ENCODE measurements at regions not wholly inside any gene's neighbourhood (a gene's known extent, or its start where the extent isn't known, plus 50 kb on each side); places are given as distances from the start of the nearest gene placed in this dataset.
"Not testable (repeated sequence)": the region's sequence is repeated elsewhere in the genome, so short reads cannot be mapped to it uniquely, and the experiment has no call there.

- no peaks in the 10 kb centered on the region for H3K4me1 ChIP-seq (ENCODE audit: control insufficient read depth, insufficient read depth, low read length, poor library complexity, severe bottlenecking)
- DNase-seq, result no peak
- H3K27ac ChIP-seq (ENCODE audit: insufficient read depth, low read length, poor library complexity, severe bottlenecking), result no peak overlapping the region
- H3K36me3 ChIP-seq (ENCODE audit: control insufficient read depth, insufficient read depth, low read length), result no peaks in the 10 kb centered on the region
- H3K27me3 ChIP-seq (replicated peaks; ENCODE audit: control insufficient read depth, insufficient read depth, low read length, poor library complexity, severe bottlenecking), result no peaks in the 10 kb centered on the region
- no peak overlapping the region for H3K4me3 ChIP-seq (ENCODE audit: insufficient read depth, low read depth, low read length, poor library complexity, severe bottlenecking)
- H3K9me3 ChIP-seq (ENCODE audit: control insufficient read depth, low read length), result no peaks in the 10 kb centered on the region
These were observed 59.4 kb downstream of the EBLN1 start for GRCh38 chr10:22158426-22158825.

GRCh38 chr10:22156750-22157149 is 61.1 kb downstream of the EBLN1 start:
- no peaks in the 10 kb centered on the region for H3K36me3 ChIP-seq (ENCODE audit: control insufficient read depth, insufficient read depth, low read length)
- H3K4me3 ChIP-seq (ENCODE audit: insufficient read depth, low read depth, low read length, poor library complexity, severe bottlenecking), result no peak overlapping the region
- no peak for DNase-seq
- no peak overlapping the region for H3K27ac ChIP-seq (ENCODE audit: insufficient read depth, low read length, poor library complexity, severe bottlenecking)
- no peaks in the 10 kb centered on the region for H3K27me3 ChIP-seq (replicated peaks; ENCODE audit: control insufficient read depth, insufficient read depth, low read length, poor library complexity, severe bottlenecking)
- no peaks in the 10 kb centered on the region for H3K9me3 ChIP-seq (ENCODE audit: control insufficient read depth, low read length)
- H3K4me1 ChIP-seq (ENCODE audit: control insufficient read depth, insufficient read depth, low read length, poor library complexity, severe bottlenecking), result no peaks in the 10 kb centered on the region

- no peak overlapping the region for H3K4me3 ChIP-seq (ENCODE audit: insufficient read depth, low read depth, low read length, poor library complexity, severe bottlenecking)
- no peaks in the 10 kb centered on the region for H3K9me3 ChIP-seq (ENCODE audit: control insufficient read depth, low read length)
- no peak overlapping the region for H3K27ac ChIP-seq (ENCODE audit: insufficient read depth, low read length, poor library complexity, severe bottlenecking)
- H3K27me3 ChIP-seq (replicated peaks; ENCODE audit: control insufficient read depth, insufficient read depth, low read length, poor library complexity, severe bottlenecking), result no peaks in the 10 kb centered on the region
- no peaks in the 10 kb centered on the region for H3K36me3 ChIP-seq (ENCODE audit: control insufficient read depth, insufficient read depth, low read length)
- no peak for DNase-seq
- no peaks in the 10 kb centered on the region for H3K4me1 ChIP-seq (ENCODE audit: control insufficient read depth, insufficient read depth, low read length, poor library complexity, severe bottlenecking)
These were observed 65.4 kb downstream of the EBLN1 start for GRCh38 chr10:22152403-22152802.

GRCh38 chr10:22150842-22151241 is 67.0 kb downstream of the EBLN1 start:
- Histone ChIP-seq H3K27ac (ENCODE audit: insufficient read depth, low read length, poor library complexity, severe bottlenecking) (no peak overlapping the region), H3K9me3 (ENCODE audit: control insufficient read depth, low read length) (no peaks in the 10 kb centered on the region), H3K4me3 (ENCODE audit: insufficient read depth, low read depth, low read length, poor library complexity, severe bottlenecking) (no peak overlapping the region), H3K27me3 (replicated peaks; ENCODE audit: control insufficient read depth, insufficient read depth, low read length, poor library complexity, severe bottlenecking) (no peaks in the 10 kb centered on the region), H3K36me3 (ENCODE audit: control insufficient read depth, insufficient read depth, low read length) (no peaks in the 10 kb centered on the region), H3K4me1 (ENCODE audit: control insufficient read depth, insufficient read depth, low read length, poor library complexity, severe bottlenecking) (no peaks in the 10 kb centered on the region)
- no peak for DNase-seq

GRCh38 chr10:22148961-22149360 is 68.9 kb downstream of the EBLN1 start:
- H3K4me3 ChIP-seq (ENCODE audit: insufficient read depth, low read depth, low read length, poor library complexity, severe bottlenecking), result no peak overlapping the region
- H3K4me1 ChIP-seq (ENCODE audit: control insufficient read depth, insufficient read depth, low read length, poor library complexity, severe bottlenecking), result no peaks in the 10 kb centered on the region
- H3K9me3 ChIP-seq (ENCODE audit: control insufficient read depth, low read length), result no peaks in the 10 kb centered on the region
- no peaks in the 10 kb centered on the region for H3K27me3 ChIP-seq (replicated peaks; ENCODE audit: control insufficient read depth, insufficient read depth, low read length, poor library complexity, severe bottlenecking)
- no peak overlapping the region for H3K27ac ChIP-seq (ENCODE audit: insufficient read depth, low read length, poor library complexity, severe bottlenecking)
- no peak for DNase-seq
- H3K36me3 ChIP-seq (ENCODE audit: control insufficient read depth, insufficient read depth, low read length), result no peaks in the 10 kb centered on the region

- H3K4me3 ChIP-seq (ENCODE audit: insufficient read depth, low read depth, low read length, poor library complexity, severe bottlenecking); H3K27me3 ChIP-seq (replicated peaks; ENCODE audit: control insufficient read depth, insufficient read depth, low read length, poor library complexity, severe bottlenecking); H3K4me1 ChIP-seq (ENCODE audit: control insufficient read depth, insufficient read depth, low read length, poor library complexity, severe bottlenecking); H3K27ac ChIP-seq (ENCODE audit: insufficient read depth, low read length, poor library complexity, severe bottlenecking); H3K36me3 ChIP-seq (ENCODE audit: control insufficient read depth, insufficient read depth, low read length); DNase-seq; H3K9me3 ChIP-seq (ENCODE audit: control insufficient read depth, low read length): not testable (repeated sequence)
These were observed 71.9 kb downstream of the EBLN1 start for GRCh38 chr10:22145873-22146272.

GRCh38 chr10:22137542-22137941 is 80.3 kb downstream of the EBLN1 start:
- no peak overlapping the region for H3K27ac ChIP-seq (ENCODE audit: insufficient read depth, low read length, poor library complexity, severe bottlenecking)
- H3K4me3 ChIP-seq (ENCODE audit: insufficient read depth, low read depth, low read length, poor library complexity, severe bottlenecking), result no peak overlapping the region
- H3K27me3 ChIP-seq (replicated peaks; ENCODE audit: control insufficient read depth, insufficient read depth, low read length, poor library complexity, severe bottlenecking), result no peaks in the 10 kb centered on the region
- no peaks in the 10 kb centered on the region for H3K36me3 ChIP-seq (ENCODE audit: control insufficient read depth, insufficient read depth, low read length)
- no peaks in the 10 kb centered on the region for H3K4me1 ChIP-seq (ENCODE audit: control insufficient read depth, insufficient read depth, low read length, poor library complexity, severe bottlenecking)
- DNase-seq, result no peak
- H3K9me3 ChIP-seq (ENCODE audit: control insufficient read depth, low read length), result no peaks in the 10 kb centered on the region

- Histone ChIP-seq H3K9me3 (ENCODE audit: control insufficient read depth, low read length) (no peaks in the 10 kb centered on the region), H3K27me3 (replicated peaks; ENCODE audit: control insufficient read depth, insufficient read depth, low read length, poor library complexity, severe bottlenecking) (no peaks in the 10 kb centered on the region), H3K4me3 (ENCODE audit: insufficient read depth, low read depth, low read length, poor library complexity, severe bottlenecking) (no peak overlapping the region), H3K36me3 (ENCODE audit: control insufficient read depth, insufficient read depth, low read length) (no peaks in the 10 kb centered on the region), H3K4me1 (ENCODE audit: control insufficient read depth, insufficient read depth, low read length, poor library complexity, severe bottlenecking) (no peaks in the 10 kb centered on the region), H3K27ac (ENCODE audit: insufficient read depth, low read length, poor library complexity, severe bottlenecking) (no peak overlapping the region)
- no peak for DNase-seq
These were observed 82.2 kb downstream of the EBLN1 start for GRCh38 chr10:22135591-22135990.

GRCh38 chr10:22133749-22134624 is 83.8 kb downstream of the EBLN1 start:
- DNase-seq, result no peak
- Histone ChIP-seq H3K27ac (ENCODE audit: insufficient read depth, low read length, poor library complexity, severe bottlenecking) (no peak overlapping the region), H3K36me3 (ENCODE audit: control insufficient read depth, insufficient read depth, low read length) (no peaks in the 10 kb centered on the region), H3K27me3 (replicated peaks; ENCODE audit: control insufficient read depth, insufficient read depth, low read length, poor library complexity, severe bottlenecking) (no peaks in the 10 kb centered on the region), H3K9me3 (ENCODE audit: control insufficient read depth, low read length) (no peaks in the 10 kb centered on the region), H3K4me1 (ENCODE audit: control insufficient read depth, insufficient read depth, low read length, poor library complexity, severe bottlenecking) (no peaks in the 10 kb centered on the region), H3K4me3 (ENCODE audit: insufficient read depth, low read depth, low read length, poor library complexity, severe bottlenecking) (no peak overlapping the region)

GRCh38 chr10:22130824-22131223 is 87.0 kb downstream of the EBLN1 start:
- not testable (repeated sequence) for H3K27me3 ChIP-seq (replicated peaks; ENCODE audit: control insufficient read depth, insufficient read depth, low read length, poor library complexity, severe bottlenecking); H3K36me3 ChIP-seq (ENCODE audit: control insufficient read depth, insufficient read depth, low read length); H3K4me1 ChIP-seq (ENCODE audit: control insufficient read depth, insufficient read depth, low read length, poor library complexity, severe bottlenecking); DNase-seq; H3K9me3 ChIP-seq (ENCODE audit: control insufficient read depth, low read length); H3K4me3 ChIP-seq (ENCODE audit: insufficient read depth, low read depth, low read length, poor library complexity, severe bottlenecking); H3K27ac ChIP-seq (ENCODE audit: insufficient read depth, low read length, poor library complexity, severe bottlenecking)

Data from effector memory CD4-positive, alpha-beta T cell (primary cell).